ENCODE measurements at regions not wholly inside any gene's neighbourhood (a gene's known extent, or its start where the extent isn't known, plus 50 kb on each side); places are given as distances from the start of the nearest gene placed in this dataset.

GRCh38 chr14:22387776-22388241, 201.2 kb downstream of the DAD1 start:
- no peak for TF ChIP-seq POLR2A (IDR thresholded peaks at IDR 0.05)
- TF ChIP-seq CTCF (IDR thresholded peaks at IDR 0.05), result no peak
